Activated naive CD4-positive, alpha-beta T cell (primary cell): ENCODE measurements at regions not wholly inside any gene's neighbourhood (a gene's known extent, or its start where the extent isn't known, plus 50 kb on each side); places are given as distances from the start of the nearest gene placed in this dataset.
"Not testable (repeated sequence)": the region's sequence is repeated elsewhere in the genome, so short reads cannot be mapped to it uniquely, and the experiment has no call there.

ENCODE experiments used
- DNase-seq, 4 experiments: peaks; one replicate each; lab custom pipeline; 2025; lab: John Stamatoyannopoulos, UW

DNA sequence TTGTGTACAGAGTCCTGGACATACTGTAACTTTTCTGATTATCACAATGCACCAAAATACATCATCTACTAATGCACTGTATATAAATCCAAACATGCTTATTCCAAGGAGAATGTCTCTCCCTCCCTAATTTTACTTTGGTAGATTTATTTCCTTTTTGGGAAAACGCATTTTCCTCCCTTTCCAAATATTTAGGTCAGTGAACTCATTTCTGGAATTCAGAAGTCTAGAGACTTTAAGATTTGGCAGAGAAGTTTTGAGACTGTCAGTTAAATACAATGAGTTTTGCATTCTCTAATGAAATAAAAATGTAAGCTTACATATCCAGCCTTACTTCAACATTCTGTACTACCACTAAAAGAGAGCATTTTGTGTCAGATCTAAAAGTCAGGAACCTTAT lies 165.8 kb upstream of the EDNRB start:
- DNase-seq: no peak

- no peak for DNase-seq
These were observed 159.5 kb upstream of the EDNRB start for GRCh38 chr13:78078168-78078567.

- DNase-seq: no peak
These were observed 148.7 kb upstream of the EDNRB start for GRCh38 chr13:78067290-78067689.

DNA sequence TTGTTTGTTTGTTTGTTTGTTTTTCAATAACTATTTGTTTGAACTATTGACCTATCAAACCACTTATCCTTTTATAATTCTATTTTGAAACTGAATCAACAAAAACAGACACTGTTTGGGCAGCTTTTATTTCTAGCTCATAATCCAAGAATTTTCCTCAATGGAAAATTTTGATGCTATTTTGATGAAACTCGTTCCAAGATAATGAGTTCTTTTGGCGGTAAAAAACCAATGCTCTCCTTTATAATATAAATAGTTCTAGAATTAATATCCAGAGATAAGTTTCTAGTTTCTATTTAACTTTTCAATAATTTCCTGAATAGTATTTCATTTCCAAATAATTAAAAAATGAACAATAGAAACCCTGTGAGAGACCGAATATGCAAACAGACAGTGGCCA lies 146.5 kb upstream of the EDNRB start:
- no peak for DNase-seq

- DNase-seq: no peak
These were observed 143.2 kb upstream of the EDNRB start for GRCh38 chr13:78061806-78062205.

DNA sequence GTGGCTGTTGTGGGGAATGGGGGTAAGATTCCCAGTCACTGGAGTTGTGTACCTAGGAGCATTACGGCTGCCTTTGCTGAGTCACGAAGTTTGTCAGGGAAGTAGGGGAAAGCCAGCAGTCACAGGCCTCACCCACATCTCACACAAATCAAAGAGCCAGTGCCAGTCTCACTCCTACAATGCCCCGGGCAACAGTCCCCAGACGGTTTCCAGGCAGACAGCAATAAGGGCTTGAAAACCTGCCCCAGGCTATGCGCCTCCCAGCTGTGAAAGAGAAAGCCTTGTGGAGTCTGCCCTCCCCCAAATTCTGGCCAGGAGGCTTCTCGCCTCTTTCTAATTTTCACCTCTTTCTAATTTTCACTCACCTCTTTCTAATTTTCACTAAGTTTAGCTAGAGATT lies 142.3 kb upstream of the EDNRB start:
- no peak for DNase-seq

DNA sequence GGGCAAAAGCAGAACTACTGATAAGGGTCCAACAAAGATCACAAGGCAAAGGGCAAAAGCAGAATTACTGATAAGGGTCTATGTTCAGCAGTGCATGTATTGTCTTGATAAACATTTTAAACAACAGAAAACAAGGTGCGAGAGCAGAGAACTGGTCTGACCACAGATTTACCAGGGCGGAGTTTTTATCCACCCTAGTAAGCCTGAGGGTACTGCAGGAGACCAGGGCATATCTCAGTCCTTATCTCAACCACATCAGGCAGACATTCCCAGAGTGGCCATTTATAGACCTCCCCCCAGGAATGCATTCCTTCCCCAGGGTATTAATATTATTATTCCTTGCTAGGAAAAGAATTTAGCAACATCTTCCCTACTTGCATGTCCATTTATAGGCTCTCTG lies 138.2 kb upstream of the EDNRB start:
- not testable (repeated sequence) for DNase-seq

- no peak for DNase-seq
These were observed 135.5 kb upstream of the EDNRB start for GRCh38 chr13:78054157-78054556.

DNA sequence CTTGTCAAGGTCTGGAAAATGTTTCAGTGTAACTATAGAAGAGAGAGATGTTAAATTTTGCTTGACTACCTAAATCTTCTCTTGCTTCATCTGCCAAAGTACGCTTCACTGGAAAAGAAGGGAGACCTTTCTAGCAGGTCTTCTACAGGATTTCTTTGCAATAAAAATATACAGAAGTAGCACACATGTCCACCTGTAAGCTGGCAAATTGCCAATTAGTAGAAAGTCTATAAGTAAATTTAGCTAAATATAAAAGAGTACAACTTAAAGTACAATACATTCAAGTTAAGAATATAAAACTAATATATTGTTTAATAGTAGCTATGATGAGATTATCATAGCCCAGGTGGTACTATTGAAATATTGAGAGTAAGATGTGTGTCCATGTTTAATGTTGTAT lies 128.5 kb upstream of the EDNRB start:
- DNase-seq: no peak

- DNase-seq: no peak
These were observed 127.7 kb upstream of the EDNRB start for GRCh38 chr13:78046331-78046730.

DNA sequence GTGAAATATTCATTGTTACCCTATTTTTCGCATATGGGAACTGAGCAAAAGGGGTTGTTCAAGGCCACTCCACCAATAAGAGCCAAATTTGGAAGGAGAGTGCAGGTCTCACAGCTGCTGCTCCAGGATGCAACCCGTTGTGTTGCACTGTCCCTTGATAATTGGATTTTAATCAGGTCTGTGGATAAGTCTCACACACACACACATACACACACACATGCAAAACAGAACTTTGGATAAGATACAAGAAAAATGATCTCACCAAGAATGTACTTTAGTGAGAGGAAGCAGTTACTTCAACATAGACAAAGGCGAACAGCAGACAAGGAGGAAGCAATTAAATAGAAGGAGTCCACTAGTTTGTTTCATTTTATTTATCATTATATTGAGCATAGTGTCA lies 127.3 kb upstream of the EDNRB start:
- DNase-seq: no peak

- not testable (repeated sequence) for DNase-seq
These were observed 122.7 kb upstream of the EDNRB start for GRCh38 chr13:78041366-78041765.

DNA sequence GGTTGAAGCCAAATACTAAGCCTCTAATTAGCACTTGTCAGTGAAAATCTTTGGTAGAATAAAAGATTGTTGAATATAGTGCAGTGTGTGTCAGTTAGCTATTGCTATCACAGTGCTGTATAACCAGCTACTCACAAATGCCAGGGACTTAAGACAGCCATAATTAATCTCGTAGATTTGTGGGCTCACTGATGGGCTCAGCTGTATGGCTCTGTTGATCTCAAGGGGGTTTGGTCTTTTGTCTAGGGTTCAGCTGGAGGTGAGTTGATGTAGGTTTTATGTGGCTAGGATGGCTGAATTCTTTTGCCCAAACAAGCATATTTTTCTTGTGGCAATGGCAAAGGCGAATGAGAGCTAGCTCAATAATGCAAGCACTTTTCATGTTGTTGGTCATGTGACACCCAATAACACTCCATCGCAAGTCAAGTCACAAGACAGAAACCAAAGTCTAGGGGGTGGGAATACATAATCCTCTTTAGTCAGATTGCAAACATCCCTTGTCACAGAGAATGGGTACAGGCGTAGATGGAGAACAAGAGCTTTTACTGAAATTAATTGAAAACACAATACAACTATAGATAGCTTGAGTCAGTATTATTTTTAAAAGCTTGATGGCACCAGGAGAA lies 121.7 kb upstream of the EDNRB start:
- DNase-seq: no peak

DNA sequence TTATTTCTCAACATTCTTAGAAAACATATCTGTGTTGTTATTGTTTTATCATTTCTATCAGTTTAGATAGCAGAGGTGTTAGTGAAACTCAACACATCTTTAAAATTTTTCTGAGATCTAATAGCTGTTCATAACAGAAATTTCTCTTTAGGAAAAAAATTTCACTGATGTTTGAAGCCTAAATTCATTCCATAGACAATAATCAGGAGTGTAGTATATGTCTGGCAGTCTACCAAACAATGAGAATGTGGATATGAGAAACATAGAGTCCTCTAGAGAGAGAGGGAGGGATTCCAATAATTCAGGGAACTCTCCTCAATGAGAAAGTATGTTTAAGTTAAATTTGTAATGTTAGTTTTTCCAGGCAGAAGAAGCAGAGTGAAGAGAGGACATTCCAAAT lies 118.2 kb upstream of the EDNRB start:
- DNase-seq: no peak

GRCh38 chr13:78035500-78035899 lies 116.9 kb upstream of the EDNRB start:
- DNase-seq: no peak

GRCh38 chr13:78033509-78033908 lies 114.9 kb upstream of the EDNRB start:
- no peak for DNase-seq

GRCh38 chr13:78032132-78032531 lies 113.5 kb upstream of the EDNRB start:
- DNase-seq: no peak

GRCh38 chr13:78030341-78030896 lies 111.8 kb upstream of the EDNRB start:
- DNase-seq: no peak

- DNase-seq: no peak
These were observed 111.3 kb upstream of the EDNRB start for GRCh38 chr13:78029901-78030300.

DNA sequence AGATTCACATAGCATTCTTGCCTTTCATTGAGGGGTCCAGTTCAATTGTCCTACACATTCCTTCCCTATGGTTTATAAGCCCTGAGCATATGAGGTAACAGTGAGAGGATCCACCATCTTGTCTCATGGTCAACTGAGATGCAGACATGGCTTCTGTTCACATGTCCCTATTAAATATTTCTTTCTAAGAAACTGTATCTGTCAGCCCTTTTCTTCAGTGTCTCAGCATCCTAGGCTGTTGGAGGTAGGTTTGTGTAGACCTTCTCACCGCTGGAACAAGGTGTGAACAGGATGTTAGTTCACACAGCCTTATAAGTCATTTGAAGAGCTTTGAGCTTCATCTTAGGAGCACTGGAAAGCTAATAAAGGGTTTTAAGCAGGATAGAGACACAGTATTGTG lies 110.3 kb upstream of the EDNRB start:
- DNase-seq: no peak

- no peak for DNase-seq
These were observed 106.4 kb upstream of the EDNRB start for GRCh38 chr13:78024996-78025395.

- DNase-seq: peak in 1 of 4 experiments; percentile 3
These were observed 103.7 kb upstream of the EDNRB start for GRCh38 chr13:78022164-78022877.

GRCh38 chr13:78020861-78021260 lies 102.2 kb upstream of the EDNRB start:
- no peak for DNase-seq

DNA sequence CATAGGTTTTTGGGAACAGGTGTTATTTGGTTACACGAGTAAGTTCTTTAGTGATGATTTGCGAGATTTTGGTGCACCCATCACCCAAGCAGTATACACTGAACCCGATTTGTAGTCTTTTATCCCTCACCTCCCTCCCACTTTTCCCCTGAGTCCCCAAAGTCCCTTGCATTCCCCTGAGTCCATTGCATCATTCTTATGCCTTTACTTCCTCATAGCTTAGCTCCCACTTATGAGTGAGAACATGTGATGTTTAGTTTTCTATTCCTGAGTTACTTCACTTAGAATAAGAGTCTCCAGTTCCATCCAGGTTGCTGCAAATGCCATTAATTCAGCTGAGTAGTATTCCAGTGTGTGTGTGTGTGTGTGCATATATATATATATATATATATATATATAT lies 97.2 kb upstream of the EDNRB start:
- DNase-seq: no peak
